ENCODE measurements at regions not wholly inside any gene's neighbourhood (a gene's known extent, or its start where the extent isn't known, plus 50 kb on each side); places are given as distances from the start of the nearest gene placed in this dataset.

- peak overlapping the region in 1 of 3 experiments; percentile 27; a peak in 2 of 7 replicates for H3K27ac Mint-ChIP-seq
- Histone ChIP-seq H3K14ac (ENCODE audit: insufficient read depth, low read length) (no peak overlapping the region), H3K4ac (ENCODE audit: low read depth, low read length) (no peak overlapping the region), H4K20me1 (ENCODE audit: control insufficient read depth, insufficient read depth, insufficient read length) (no peaks in the 10 kb centered on the region), H2BK20ac (ENCODE audit: low read depth, low read length, poor library complexity, severe bottlenecking) (no peak overlapping the region), H2BK12ac (ENCODE audit: insufficient read length, low read depth, low read length) (no peak overlapping the region), H4K5ac (ENCODE audit: insufficient read length, low read depth, low read length) (no peak overlapping the region), H3K9ac (ENCODE audit: extremely low read depth, insufficient read length, low read length) (no peak overlapping the region), H4K91ac (ENCODE audit: insufficient read length, low read depth, low read length) (no peak overlapping the region), H3K27me3 (ENCODE audit: insufficient read depth, low read length) (no peaks in the 10 kb centered on the region), H3T11ph (ENCODE audit: low read length) (no peak overlapping the region), H3K18ac (ENCODE audit: insufficient read length, low read depth, low read length) (no peak overlapping the region), H3K23ac (ENCODE audit: insufficient read length, low read depth, low read length) (no peak overlapping the region), H3K27ac (ENCODE audit: insufficient read length, low read depth, low read length) (peak overlapping the region; percentile 73), H2AFZ (ENCODE audit: low read length) (no peak overlapping the region), H4K8ac (replicated peaks; ENCODE audit: insufficient read length, low read depth, low read length) (no peak overlapping the region), H2BK5ac (ENCODE audit: insufficient read length, low read length) (no peak overlapping the region), H3K9me3 (ENCODE audit: control insufficient read depth, low read depth, low read length) (no peaks in the 10 kb centered on the region), H3K4me2 (ENCODE audit: insufficient read depth, insufficient read length, low read length) (peak overlapping the region; percentile 3), H3K4me1 (ENCODE audit: insufficient read depth, low read length) (peaks cover 6% of the 10 kb centered on the region; the same call in 1 of the 2 replicates), H2BK120ac (ENCODE audit: low read depth, low read length, poor library complexity, severe bottlenecking) (peak overlapping the region; percentile 28), H2AK5ac (ENCODE audit: insufficient read length, low read length) (no peak overlapping the region), H3K79me2 (ENCODE audit: insufficient read depth, low read length) (no peaks in the 10 kb centered on the region), H3K56ac (ENCODE audit: insufficient read length, low read depth, low read length) (no peak overlapping the region), H3K23me2 (ENCODE audit: insufficient read length, low read depth, low read length, poor library complexity, severe bottlenecking) (no peaks in the 10 kb centered on the region), H2BK15ac (ENCODE audit: low read depth, low read length) (no peak overlapping the region), H3K79me1 (ENCODE audit: insufficient read depth, low read depth, low read length, poor library complexity, severe bottlenecking) (no peaks in the 10 kb centered on the region)
- DNase-seq, result peak; percentile 47
- H3K27me3 Mint-ChIP-seq (ENCODE audit: low read depth), result no peaks in the 10 kb centered on the region
- peaks cover 27 to 31% of the 10 kb centered on the region in 2 experiments for H3K4me1 Mint-ChIP-seq
- WGBS (ENCODE audit: extremely low coverage, insufficient read length, low lambda C conversion rate), result no CpG with 5 or more reads among the region's 2 CpGs
- H3K9me3 Mint-ChIP-seq, result peaks cover 3 to 4% of the 10 kb centered on the region in 2 experiments; a peak in 2 of 5 replicates
- H3K36me3 Mint-ChIP-seq (ENCODE audit: insufficient read depth in 1 of 3, low read depth in 3 of 3), result peaks cover 0 to 2% (median 0%) of the 10 kb centered on the region in 3 experiments; a peak in 2 of 7 replicates
- TF ChIP-seq CTCF (conservative IDR thresholded peaks at IDR 0.05), result no peak
- peak overlapping the region in 1 of 2 experiments; percentile 8; a peak in 1 of 5 replicates for H3K4me3 Mint-ChIP-seq
These were observed 57.3 kb upstream of the RNF7 start for GRCh38 chr3:141680620-141681389.

Data from H9 (cell line).